GM23248 (cell line): ENCODE measurements at regions not wholly inside any gene's neighbourhood (a gene's known extent, or its start where the extent isn't known, plus 50 kb on each side); places are given as distances from the start of the nearest gene placed in this dataset.

Experiments used
- EZH2 ChIP-seq: fragments of 200-600 bp; sonication (generic); IDR thresholded peaks from 2 replicates; pipeline ENCODE4 v1.6.1; 2018; ENCODE audit warnings: antibody characterized with exemption, mild to moderate bottlenecking; ENCODE audit not compliant: insufficient read depth, poor library complexity, severe bottlenecking
- EZH2phosphoT487 ChIP-seq: fragments of 200-600 bp; sonication (generic); IDR thresholded peaks from 2 replicates; pipeline ENCODE4 v1.6.1; 2018; ENCODE audit warnings: antibody characterized with exemption, moderate library complexity, mild to moderate bottlenecking, low read depth; ENCODE audit not compliant: insufficient read depth

GRCh38 chr16:64700628-64701027 is 421.2 kb downstream of the CDH11 start:
- TF ChIP-seq EZH2 = no peak
- no peak for TF ChIP-seq EZH2phosphoT487
